HEK293 (cell line): ENCODE measurements at regions not wholly inside any gene's neighbourhood (a gene's known extent, or its start where the extent isn't known, plus 50 kb on each side); places are given as distances from the start of the nearest gene placed in this dataset.

Experiments used
- CTCF ChIA-PET: fragments of 350-600 bp; formaldehyde crosslinking; extraction: SDS; loops from one replicate; lab custom pipeline; 2021; ENCODE audit warnings: antibody characterized with exemption; lab: Yijun Ruan, JAX
- POLR2A ChIA-PET: fragments of 300-600 bp; formaldehyde crosslinking; extraction: SDS; loops from one replicate; lab custom pipeline; 2020; ENCODE audit warnings: antibody characterized with exemption, inconsistent platforms; lab: Yijun Ruan, JAX
- H3K27ac ChIP-seq: fragments of 200-500 bp; sonication (Bioruptor generic); 2 replicates; pipeline ENCODE4 v1.5.1; 2014; ENCODE audit warnings: low read depth, low read length, control low read depth, inconsistent platforms; ENCODE audit errors: extremely low read depth
- H3K36me3 ChIP-seq, 2 experiments: fragments of 200-500 bp in 1 of 2; sonication (Bioruptor generic) in 1 of 2; 1 replicate in 1 of 2; 2 replicates in 1 of 2; pipeline ENCODE4 v1.5.1; 2014 to 2017; ENCODE audit warnings: inconsistent platforms in 2 of 2, low read length in 2 of 2; ENCODE audit not compliant: control insufficient read depth in 2 of 2, insufficient read depth in 1 of 2
- H3K4me1 ChIP-seq: fragments of 200-500 bp; sonication (Bioruptor generic); 2 replicates; pipeline ENCODE4 v1.5.1; 2014; ENCODE audit warnings: mild to moderate bottlenecking, low read length, inconsistent platforms; ENCODE audit not compliant: control insufficient read depth, insufficient read depth
- H3K4me3 ChIP-seq: 2 replicates; pipeline ENCODE4 v1.5.1; 2011; ENCODE audit warnings: low read depth, mild to moderate bottlenecking, control low read depth, low read length, moderate library complexity
- H3K9me3 ChIP-seq: fragments of 200-500 bp; sonication (Bioruptor generic); 2 replicates; pipeline ENCODE4 v1.5.1; 2014; ENCODE audit warnings: low read depth, low read length, inconsistent platforms; ENCODE audit not compliant: control insufficient read depth, insufficient read depth
- KLF9 ChIP-seq: fragments of 450-650 bp; formaldehyde crosslinking; IDR thresholded peaks from 2 replicates; pipeline ENCODE4 v1.5.1; 2016; ENCODE audit warnings: missing biosample characterization, missing genetic modification characterization, low read depth
- SP3 ChIP-seq: fragments of 450-650 bp; formaldehyde crosslinking; IDR thresholded peaks from 2 replicates; pipeline ENCODE4 v1.5.1; 2016; ENCODE audit warnings: missing biosample characterization, missing genetic modification characterization
- TRIM28 ChIP-seq: IDR thresholded peaks from 2 replicates; pipeline ENCODE4 v1.6.1; 2011; ENCODE audit warnings: low read length, control low read depth, borderline replicate concordance
- YY2 ChIP-seq: fragments of 450-650 bp; formaldehyde crosslinking; IDR thresholded peaks from 2 replicates; pipeline ENCODE4 v1.5.1; 2016; ENCODE audit warnings: missing biosample characterization, missing genetic modification characterization
- ZBTB48 ChIP-seq: fragments of 450-650 bp; formaldehyde crosslinking; IDR thresholded peaks from 2 replicates; pipeline ENCODE4 v1.5.1; 2016; ENCODE audit warnings: missing biosample characterization, missing genetic modification characterization
- ZBTB8A ChIP-seq: fragments of 450-650 bp; formaldehyde crosslinking; IDR thresholded peaks from 2 replicates; pipeline ENCODE4 v1.5.1; 2016; ENCODE audit warnings: missing biosample characterization, missing genetic modification characterization
- ZFHX2 ChIP-seq: fragments of 450-650 bp; formaldehyde crosslinking; conservative IDR thresholded peaks from 2 replicates; pipeline ENCODE4 v1.5.1; 2016; ENCODE audit warnings: missing biosample characterization, missing genetic modification characterization
- ZNF138 ChIP-seq: fragments of 450-650 bp; formaldehyde crosslinking; IDR thresholded peaks from 2 replicates; pipeline ENCODE4 v1.5.1; 2016; ENCODE audit warnings: missing biosample characterization, missing genetic modification characterization, borderline replicate concordance
- ZNF155 ChIP-seq: fragments of 450-650 bp; formaldehyde crosslinking; IDR thresholded peaks from 2 replicates; pipeline ENCODE4 v1.5.1; 2016; ENCODE audit warnings: missing biosample characterization, missing genetic modification characterization
- ZNF157 ChIP-seq: fragments of 450-650 bp; formaldehyde crosslinking; IDR thresholded peaks from 2 replicates; pipeline ENCODE4 v1.5.1; 2016; ENCODE audit warnings: missing biosample characterization, missing genetic modification characterization
- ZNF175 ChIP-seq: fragments of 450-650 bp; formaldehyde crosslinking; IDR thresholded peaks from 2 replicates; pipeline ENCODE4 v1.5.1; 2016; ENCODE audit warnings: missing biosample characterization, missing genetic modification characterization
- ZNF202 ChIP-seq: fragments of 450-650 bp; formaldehyde crosslinking; IDR thresholded peaks from 2 replicates; pipeline ENCODE4 v1.5.1; 2016; ENCODE audit warnings: missing biosample characterization, missing genetic modification characterization, borderline replicate concordance
- ZNF239 ChIP-seq: fragments of 450-650 bp; formaldehyde crosslinking; IDR thresholded peaks from 2 replicates; pipeline ENCODE4 v1.5.1; 2016; ENCODE audit warnings: missing biosample characterization, missing genetic modification characterization
- ZNF302 ChIP-seq: fragments of 450-650 bp; formaldehyde crosslinking; IDR thresholded peaks from 2 replicates; pipeline ENCODE4 v1.5.1; 2016; ENCODE audit warnings: missing biosample characterization, missing genetic modification characterization, low read depth
- ZNF354C ChIP-seq: fragments of 450-650 bp; formaldehyde crosslinking; IDR thresholded peaks from 2 replicates; pipeline ENCODE4 v1.5.1; 2016; ENCODE audit warnings: missing biosample characterization, missing genetic modification characterization, low read depth, borderline replicate concordance
- ZNF391 ChIP-seq: fragments of 450-650 bp; formaldehyde crosslinking; IDR thresholded peaks from 2 replicates; pipeline ENCODE4 v1.5.1; 2016; ENCODE audit warnings: low read depth, missing biosample characterization, missing genetic modification characterization, borderline replicate concordance
- ZNF433 ChIP-seq: fragments of 450-650 bp; formaldehyde crosslinking; IDR thresholded peaks from 2 replicates; pipeline ENCODE4 v1.5.1; 2016; ENCODE audit warnings: missing biosample characterization, missing genetic modification characterization, low read depth
- ZNF521 ChIP-seq: fragments of 450-650 bp; formaldehyde crosslinking; IDR thresholded peaks from 2 replicates; pipeline ENCODE4 v1.5.1; 2017; ENCODE audit warnings: missing biosample characterization, mild to moderate bottlenecking, missing genetic modification characterization
- ZNF544 ChIP-seq: fragments of 450-650 bp; formaldehyde crosslinking; IDR thresholded peaks from 2 replicates; pipeline ENCODE4 v1.5.0; 2017; ENCODE audit warnings: missing biosample characterization, missing genetic modification characterization
- ZNF549 ChIP-seq: fragments of 450-650 bp; IDR thresholded peaks from 2 replicates; pipeline ENCODE4 v1.5.1; 2018; ENCODE audit warnings: missing biosample characterization, missing genetic modification characterization, mild to moderate bottlenecking, inconsistent platforms, moderate library complexity
- ZNF571 ChIP-seq: fragments of 450-650 bp; formaldehyde crosslinking; IDR thresholded peaks from 2 replicates; pipeline ENCODE4 v1.5.0; 2017; ENCODE audit warnings: missing biosample characterization, missing genetic modification characterization
- ZNF596 ChIP-seq: fragments of 450-650 bp; IDR thresholded peaks from 2 replicates; pipeline ENCODE4 v1.5.0; 2018; ENCODE audit warnings: missing biosample characterization, mild to moderate bottlenecking, missing genetic modification characterization, moderate library complexity
- ZNF664 ChIP-seq: fragments of 450-650 bp; formaldehyde crosslinking; IDR thresholded peaks from 2 replicates; pipeline ENCODE4 v1.5.1; 2016; ENCODE audit warnings: missing biosample characterization, missing genetic modification characterization
- ZNF837 ChIP-seq: fragments of 450-650 bp; formaldehyde crosslinking; IDR thresholded peaks from 2 replicates; pipeline ENCODE4 v1.5.1; 2016; ENCODE audit warnings: missing biosample characterization, missing genetic modification characterization
- ZSCAN23 ChIP-seq: fragments of 450-650 bp; formaldehyde crosslinking; IDR thresholded peaks from 2 replicates; pipeline ENCODE4 v1.5.1; 2016; ENCODE audit warnings: missing biosample characterization, missing genetic modification characterization
- ZXDB ChIP-seq: fragments of 450-650 bp; formaldehyde crosslinking; IDR thresholded peaks from 2 replicates; pipeline ENCODE4 v1.5.1; 2016; ENCODE audit warnings: missing biosample characterization, missing genetic modification characterization
- TF ChIP-seq, protein P1 (sequence below): fragments of 450-650 bp; formaldehyde crosslinking; IDR thresholded peaks from 2 replicates; pipeline ENCODE4 v1.5.1; 2017; ENCODE audit warnings: missing biosample characterization, missing genetic modification characterization
- TF ChIP-seq, protein P2 (sequence below): fragments of 450-650 bp; formaldehyde crosslinking; IDR thresholded peaks from 2 replicates; pipeline ENCODE4 v1.5.1; 2016; ENCODE audit warnings: missing biosample characterization, missing genetic modification characterization
- TF ChIP-seq, protein P3 (sequence below): fragments of 450-650 bp; formaldehyde crosslinking; IDR thresholded peaks from 2 replicates; pipeline ENCODE4 v1.5.1; 2016; ENCODE audit warnings: missing biosample characterization, missing genetic modification characterization, borderline replicate concordance

DNA sequence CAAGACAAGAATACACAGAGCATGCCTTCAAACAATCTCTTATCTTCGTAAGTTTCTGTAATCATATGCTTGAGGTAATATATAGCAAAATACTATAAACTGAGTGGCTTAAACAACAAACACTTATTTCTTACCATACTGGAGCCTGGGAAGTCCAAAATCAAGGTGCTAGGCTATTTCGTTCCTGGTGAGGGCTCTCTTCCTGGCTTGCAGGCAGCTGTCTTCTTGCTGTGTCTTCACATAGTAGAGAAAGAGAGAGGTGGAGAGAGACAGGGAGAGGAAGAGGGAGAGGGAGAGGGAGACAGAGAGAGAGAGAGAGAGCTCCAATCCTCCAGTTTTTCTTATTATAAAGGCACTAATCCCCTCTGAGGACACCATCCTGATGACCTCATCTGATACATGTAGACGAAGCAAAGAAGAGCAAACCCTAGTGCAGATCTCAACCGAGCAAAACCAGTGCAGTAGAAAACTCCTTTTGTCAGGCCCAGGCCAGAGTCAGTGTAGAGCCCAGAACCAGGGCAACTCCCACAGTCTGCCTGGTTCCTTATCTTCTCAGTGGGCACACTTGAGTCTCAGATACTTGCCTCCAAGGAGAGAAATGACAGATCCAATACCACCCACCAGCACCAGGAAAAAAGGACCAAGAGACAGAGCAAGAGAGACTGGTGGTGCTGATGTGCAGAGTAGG lies 297.1 kb upstream of the NCAM1 start:
- no peak overlapping the region for H3K4me3 ChIP-seq
- CTCF ChIA-PET: interaction anchor here (1.0 kb wide), 1 partner anchor 131 kb away, joined by 4 read pairs; no protein-coding TSS in a partner anchor
- no peak for TF ChIP-seq KLF9 (tag by site-specific recombination)
- TF ChIP-seq, protein P1, sequence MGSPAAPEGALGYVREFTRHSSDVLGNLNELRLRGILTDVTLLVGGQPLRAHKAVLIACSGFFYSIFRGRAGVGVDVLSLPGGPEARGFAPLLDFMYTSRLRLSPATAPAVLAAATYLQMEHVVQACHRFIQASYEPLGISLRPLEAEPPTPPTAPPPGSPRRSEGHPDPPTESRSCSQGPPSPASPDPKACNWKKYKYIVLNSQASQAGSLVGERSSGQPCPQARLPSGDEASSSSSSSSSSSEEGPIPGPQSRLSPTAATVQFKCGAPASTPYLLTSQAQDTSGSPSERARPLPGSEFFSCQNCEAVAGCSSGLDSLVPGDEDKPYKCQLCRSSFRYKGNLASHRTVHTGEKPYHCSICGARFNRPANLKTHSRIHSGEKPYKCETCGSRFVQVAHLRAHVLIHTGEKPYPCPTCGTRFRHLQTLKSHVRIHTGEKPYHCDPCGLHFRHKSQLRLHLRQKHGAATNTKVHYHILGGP: no peak
- TF ChIP-seq ZBTB48 (tag by site-specific recombination): no peak
- TF ChIP-seq ZNF138: no peak
- TF ChIP-seq, protein P2, sequence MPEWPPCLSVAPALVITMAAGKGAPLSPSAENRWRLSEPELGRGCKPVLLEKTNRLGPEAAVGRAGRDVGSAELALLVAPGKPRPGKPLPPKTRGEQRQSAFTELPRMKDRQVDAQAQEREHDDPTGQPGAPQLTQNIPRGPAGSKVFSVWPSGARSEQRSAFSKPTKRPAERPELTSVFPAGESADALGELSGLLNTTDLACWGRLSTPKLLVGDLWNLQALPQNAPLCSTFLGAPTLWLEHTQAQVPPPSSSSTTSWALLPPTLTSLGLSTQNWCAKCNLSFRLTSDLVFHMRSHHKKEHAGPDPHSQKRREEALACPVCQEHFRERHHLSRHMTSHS (tag by site-specific recombination): no peak
- no peak for TF ChIP-seq ZNF155 (tag by site-specific recombination)
- no peak for TF ChIP-seq ZFHX2 (tag by site-specific recombination)
- TF ChIP-seq ZNF596: no peak
- TF ChIP-seq TRIM28: no peak
- TF ChIP-seq ZXDB: no peak
- TF ChIP-seq ZNF354C (tag by site-specific recombination): no peak
- TF ChIP-seq ZNF571 (tag by site-specific recombination): no peak
- no peak for TF ChIP-seq ZNF837 (tag by site-specific recombination)
- no peak for TF ChIP-seq ZNF549 (tag by site-specific recombination)
- TF ChIP-seq, all 188 proteins: peak for 0
- Histone ChIP-seq H3K4me1 (no peaks in the 10 kb centered on the region), H3K36me3 (no peaks in the 10 kb centered on the region), H3K27ac (no peak overlapping the region), H3K9me3 (no peaks in the 10 kb centered on the region)
- POLR2A ChIA-PET: no interaction called here

DNA sequence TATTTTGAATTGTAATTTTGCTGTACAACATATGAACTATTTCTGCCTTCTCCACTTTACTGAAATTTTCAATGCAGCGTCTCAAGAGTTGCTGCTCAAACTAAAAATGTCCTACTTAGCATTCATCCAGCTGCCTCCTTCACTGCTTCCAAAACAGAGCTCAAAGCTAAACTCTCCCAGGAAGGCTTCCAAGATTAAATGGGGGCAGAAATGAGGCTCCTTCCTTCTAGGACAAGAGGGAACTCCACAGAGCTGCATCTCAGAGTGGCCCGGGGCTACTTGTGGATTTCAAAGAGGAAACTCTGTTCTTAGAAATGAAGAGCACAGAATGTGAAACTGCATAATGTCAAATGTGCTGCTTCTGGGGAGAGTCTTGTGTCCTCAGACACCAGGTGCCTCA lies 295.9 kb upstream of the NCAM1 start:
- Histone ChIP-seq H3K9me3 (no peaks in the 10 kb centered on the region), H3K36me3 (no peaks in the 10 kb centered on the region), H3K27ac (no peak overlapping the region), H3K4me3 (no peak overlapping the region), H3K4me1 (no peaks in the 10 kb centered on the region)
- TF ChIP-seq, protein P3, sequence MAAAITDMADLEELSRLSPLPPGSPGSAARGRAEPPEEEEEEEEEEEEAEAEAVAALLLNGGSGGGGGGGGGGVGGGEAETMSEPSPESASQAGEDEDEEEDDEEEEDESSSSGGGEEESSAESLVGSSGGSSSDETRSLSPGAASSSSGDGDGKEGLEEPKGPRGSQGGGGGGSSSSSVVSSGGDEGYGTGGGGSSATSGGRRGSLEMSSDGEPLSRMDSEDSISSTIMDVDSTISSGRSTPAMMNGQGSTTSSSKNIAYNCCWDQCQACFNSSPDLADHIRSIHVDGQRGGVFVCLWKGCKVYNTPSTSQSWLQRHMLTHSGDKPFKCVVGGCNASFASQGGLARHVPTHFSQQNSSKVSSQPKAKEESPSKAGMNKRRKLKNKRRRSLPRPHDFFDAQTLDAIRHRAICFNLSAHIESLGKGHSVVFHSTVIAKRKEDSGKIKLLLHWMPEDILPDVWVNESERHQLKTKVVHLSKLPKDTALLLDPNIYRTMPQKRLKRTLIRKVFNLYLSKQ (tag by site-specific recombination): no peak
- TF ChIP-seq ZBTB8A (tag by site-specific recombination) (no peak), ZNF664 (tag by site-specific recombination) (no peak), ZNF202 (tag by site-specific recombination) (no peak), ZNF239 (no peak), ZNF138 (no peak), ZSCAN23 (tag by site-specific recombination) (no peak), ZNF302 (tag by site-specific recombination) (no peak), ZNF175 (no peak), ZNF433 (tag by site-specific recombination) (no peak), ZNF157 (no peak), ZNF521 (no peak), SP3 (no peak), ZNF596 (no peak), ZNF544 (tag by site-specific recombination) (no peak), ZFHX2 (tag by site-specific recombination) (no peak), ZNF155 (tag by site-specific recombination) (no peak), ZNF391 (tag by site-specific recombination) (no peak), ZNF571 (tag by site-specific recombination) (no peak), YY2 (no peak)
- POLR2A ChIA-PET: no interaction called here
- CTCF ChIA-PET: no interaction called here
